Suprapubic skin (tissue), 4 donors: ENCODE measurements at regions not wholly inside any gene's neighbourhood (a gene's known extent, or its start where the extent isn't known, plus 50 kb on each side); places are given as distances from the start of the nearest gene placed in this dataset.

ENCODE experiments used
- POLR2A ChIP-seq, 2 donors: fragments of 450-650 bp; IDR thresholded peaks; one replicate each; pipeline ENCODE4 v1.6.1; 2017; ENCODE audit warnings: antibody characterized with exemption in 2 of 2, mild to moderate bottlenecking in 2 of 2, moderate library complexity in 2 of 2
- POLR2AphosphoS5 ChIP-seq, 3 donors: sonication (generic); formaldehyde crosslinking; IDR thresholded peaks; one replicate each; pipeline ENCODE4 v1.6.1; 2017; ENCODE audit warnings: antibody characterized with exemption in 3 of 3
- TF ChIP-seq, protein P1 (sequence below), 2 donors: fragments of 200-600 bp in 1 of 2; fragments of 450-650 bp in 1 of 2; sonication (generic) in 1 of 2; IDR thresholded peaks; one replicate each; pipeline ENCODE4 v1.5.1; 2016 to 2019; ENCODE audit warnings: antibody characterized with exemption in 2 of 2, mild to moderate bottlenecking in 1 of 2, moderate library complexity in 1 of 2

DNA sequence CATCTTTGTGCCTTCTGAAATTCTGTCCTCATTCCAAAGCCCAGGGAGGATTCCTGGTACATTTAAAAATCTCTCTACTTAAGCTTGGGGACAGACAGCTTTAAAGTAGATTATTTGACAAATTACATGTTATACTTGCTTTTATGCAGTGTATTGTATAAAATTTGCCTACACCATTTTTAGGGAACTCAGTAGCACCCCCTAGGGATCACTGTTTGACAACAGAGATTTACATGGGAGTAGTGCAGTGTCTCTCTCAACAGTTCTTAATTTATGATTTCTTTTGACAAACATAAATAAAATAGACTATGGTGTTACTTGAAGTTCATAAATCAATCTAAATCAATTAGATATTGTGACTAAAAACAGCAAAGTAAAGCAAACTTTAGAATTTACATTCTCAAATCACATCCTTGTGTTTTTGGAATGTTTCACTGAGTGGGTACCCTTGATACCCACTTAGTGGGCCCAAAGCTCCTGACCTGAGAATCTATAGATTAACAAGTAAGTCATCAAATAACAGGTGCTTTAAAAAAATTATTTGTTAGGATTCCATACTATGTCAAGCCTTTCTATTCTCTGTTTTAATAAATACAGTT is 428.8 kb downstream of the DYNC2H1 start:
- TF ChIP-seq, protein P1, sequence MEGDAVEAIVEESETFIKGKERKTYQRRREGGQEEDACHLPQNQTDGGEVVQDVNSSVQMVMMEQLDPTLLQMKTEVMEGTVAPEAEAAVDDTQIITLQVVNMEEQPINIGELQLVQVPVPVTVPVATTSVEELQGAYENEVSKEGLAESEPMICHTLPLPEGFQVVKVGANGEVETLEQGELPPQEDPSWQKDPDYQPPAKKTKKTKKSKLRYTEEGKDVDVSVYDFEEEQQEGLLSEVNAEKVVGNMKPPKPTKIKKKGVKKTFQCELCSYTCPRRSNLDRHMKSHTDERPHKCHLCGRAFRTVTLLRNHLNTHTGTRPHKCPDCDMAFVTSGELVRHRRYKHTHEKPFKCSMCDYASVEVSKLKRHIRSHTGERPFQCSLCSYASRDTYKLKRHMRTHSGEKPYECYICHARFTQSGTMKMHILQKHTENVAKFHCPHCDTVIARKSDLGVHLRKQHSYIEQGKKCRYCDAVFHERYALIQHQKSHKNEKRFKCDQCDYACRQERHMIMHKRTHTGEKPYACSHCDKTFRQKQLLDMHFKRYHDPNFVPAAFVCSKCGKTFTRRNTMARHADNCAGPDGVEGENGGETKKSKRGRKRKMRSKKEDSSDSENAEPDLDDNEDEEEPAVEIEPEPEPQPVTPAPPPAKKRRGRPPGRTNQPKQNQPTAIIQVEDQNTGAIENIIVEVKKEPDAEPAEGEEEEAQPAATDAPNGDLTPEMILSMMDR (IDR thresholded peaks at IDR 0.05), result no peak
- TF ChIP-seq POLR2A (IDR thresholded peaks at IDR 0.05) (no peak), POLR2AphosphoS5 (IDR thresholded peaks at IDR 0.05) (no peak)
